ENCODE measurements at regions not wholly inside any gene's neighbourhood (a gene's known extent, or its start where the extent isn't known, plus 50 kb on each side); places are given as distances from the start of the nearest gene placed in this dataset.

GRCh38 chr2:24439971-24440340, 51.1 kb upstream of the NCOA1 start:
- no peak for DNase-seq

GRCh38 chr2:24439280-24439970, 51.6 kb upstream of the NCOA1 start:
- DNase-seq: no peak

DNA sequence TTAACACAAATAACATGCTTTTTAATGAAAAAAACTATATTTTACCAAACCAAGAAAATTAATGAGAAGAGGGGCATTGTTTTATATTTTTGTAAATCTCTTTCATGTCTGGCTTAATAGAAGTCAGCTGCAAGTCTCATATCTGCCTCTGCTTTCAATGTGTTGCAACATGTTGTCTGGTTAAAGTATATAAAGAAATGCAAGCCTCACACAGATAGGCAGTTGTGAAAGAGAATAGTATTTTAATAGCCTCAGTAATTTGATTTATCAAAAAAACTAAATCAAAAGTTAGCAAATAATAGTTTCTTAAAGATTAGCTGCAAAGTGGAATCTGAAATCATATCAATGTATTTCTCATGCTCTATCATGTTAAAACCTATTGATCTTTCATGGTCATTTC, 52.9 kb upstream of the NCOA1 start:
- no peak for DNase-seq

GRCh38 chr2:24435391-24436316, 55.4 kb upstream of the NCOA1 start:
- no peak for DNase-seq

DNA sequence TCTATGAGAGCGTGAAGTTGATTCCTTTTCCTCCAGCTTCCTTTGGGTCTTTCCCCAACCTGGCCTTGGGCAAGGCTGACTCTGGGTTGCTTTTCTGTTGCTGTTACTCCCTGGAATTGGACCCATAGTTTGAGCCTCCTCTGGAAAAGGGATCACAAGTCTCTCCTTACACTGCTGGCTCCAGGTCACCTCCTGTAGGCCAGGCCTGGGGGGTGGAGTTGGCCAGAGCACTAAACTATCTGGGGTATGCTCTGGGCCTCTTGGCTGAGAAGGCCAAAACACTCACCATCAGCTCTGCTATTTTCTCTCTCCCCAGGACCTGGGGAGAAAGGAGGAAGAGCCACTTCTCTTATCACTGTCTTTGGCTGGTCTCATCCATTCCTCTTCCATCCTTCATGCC, 56.5 kb upstream of the NCOA1 start:
- DNase-seq: no peak

- DNase-seq: no peak
These were observed 58.3 kb upstream of the NCOA1 start for GRCh38 chr2:24432735-24433134.

DNA sequence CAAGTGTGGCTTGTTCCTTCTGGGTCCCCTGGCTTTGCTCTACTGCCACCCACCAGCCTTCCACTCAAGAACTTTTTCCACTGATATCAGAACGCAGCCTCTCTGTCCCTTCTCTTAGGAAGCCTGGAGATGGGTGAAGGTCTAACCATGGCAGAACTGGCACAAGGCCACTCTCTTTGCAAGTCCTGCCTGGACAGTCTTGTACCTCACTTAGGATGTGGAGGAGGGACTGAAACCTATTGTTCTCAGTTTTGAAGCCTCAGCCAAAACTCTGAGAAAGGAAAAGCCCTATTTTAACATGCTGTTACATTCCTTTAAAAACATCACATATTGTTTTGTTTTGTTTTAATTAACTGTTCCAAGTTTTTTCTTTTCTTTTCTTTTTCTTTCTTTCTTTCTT, 58.9 kb upstream of the NCOA1 start:
- no peak for DNase-seq

GRCh38 chr2:24429197-24430074, 61.6 kb upstream of the NCOA1 start:
- DNase-seq: no peak

DNA sequence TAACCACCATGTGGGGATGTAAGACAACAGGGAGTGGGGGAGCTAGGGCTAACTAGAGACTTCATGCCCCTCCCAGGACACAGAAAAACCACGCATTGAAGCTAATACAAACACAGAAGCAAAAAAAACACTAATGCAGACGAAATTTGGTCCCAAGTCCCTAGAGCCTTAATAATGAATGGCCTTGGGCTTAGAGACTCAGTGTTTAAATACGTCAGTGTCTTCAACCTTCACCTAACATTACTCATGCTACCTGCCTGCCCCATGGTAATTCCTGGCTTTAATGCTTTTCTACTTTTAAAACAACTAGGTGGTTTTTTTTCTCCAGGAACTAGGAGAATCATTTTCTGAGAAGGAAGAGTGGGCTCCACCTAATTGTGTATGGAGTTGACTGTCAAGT, 64.1 kb upstream of the ITSN2 start:
- DNase-seq: no peak

DNA sequence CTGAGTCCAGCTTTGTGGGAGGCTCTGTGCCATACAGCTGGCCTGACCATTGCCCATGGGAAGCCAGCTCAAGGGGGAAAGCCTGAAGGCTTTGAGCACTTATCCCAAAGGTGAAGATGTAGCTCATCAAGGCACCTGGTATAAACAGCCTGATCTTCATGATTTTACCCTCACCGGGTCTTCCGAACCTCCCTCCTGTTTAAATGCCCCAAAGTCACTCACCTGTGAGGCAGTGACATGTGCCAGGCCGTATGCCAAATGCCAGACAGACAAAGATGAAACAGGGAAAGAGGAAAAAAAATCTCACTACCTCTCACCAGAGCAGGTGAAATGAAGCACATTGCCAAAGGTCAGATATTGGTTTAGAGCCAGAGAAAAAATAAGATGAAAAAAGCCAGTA, 62.8 kb upstream of the ITSN2 start:
- no peak for DNase-seq

DNA sequence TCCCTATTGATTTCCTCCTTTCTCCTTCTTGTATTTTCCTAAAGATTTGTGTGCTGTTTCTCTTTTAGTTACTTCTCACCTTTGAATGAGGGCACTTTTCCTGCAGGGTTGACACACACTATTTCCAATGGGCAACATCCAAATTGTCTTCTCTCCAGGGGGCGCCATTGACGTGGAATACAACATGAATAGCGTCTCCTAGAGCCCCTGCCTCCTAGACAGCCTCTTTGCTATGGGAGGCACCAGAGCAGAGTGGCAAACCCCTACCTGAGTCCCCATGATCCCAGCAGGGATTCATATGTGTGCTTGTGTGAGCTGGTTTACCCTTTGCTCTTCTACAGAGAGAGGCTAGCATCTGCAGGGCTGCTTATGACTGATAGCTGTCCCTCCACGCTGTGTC, 61.3 kb upstream of the ITSN2 start:
- peak; percentile 6 for DNase-seq

DNA sequence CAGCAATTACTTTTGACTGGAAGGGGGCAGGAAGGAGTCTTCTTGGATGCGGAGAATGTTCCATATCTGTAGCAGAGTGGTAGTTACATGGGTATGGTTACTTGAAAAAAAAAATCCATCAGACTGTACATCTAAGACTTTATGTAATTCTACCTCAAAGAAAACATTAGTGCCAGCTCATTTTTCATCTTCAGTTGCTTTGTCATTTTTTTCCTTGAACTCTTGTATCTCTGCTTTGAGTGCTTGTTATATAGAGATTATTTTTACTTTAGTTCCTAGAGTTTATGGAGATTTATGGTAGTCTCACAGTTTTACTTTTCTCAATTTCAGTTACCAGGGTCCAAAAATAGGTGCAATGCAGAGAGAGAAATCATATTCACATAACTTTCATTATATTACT, 60.0 kb upstream of the ITSN2 start:
- no peak for DNase-seq

GRCh38 chr2:24418166-24418841, 58.0 kb upstream of the ITSN2 start:
- no peak for DNase-seq

DNA sequence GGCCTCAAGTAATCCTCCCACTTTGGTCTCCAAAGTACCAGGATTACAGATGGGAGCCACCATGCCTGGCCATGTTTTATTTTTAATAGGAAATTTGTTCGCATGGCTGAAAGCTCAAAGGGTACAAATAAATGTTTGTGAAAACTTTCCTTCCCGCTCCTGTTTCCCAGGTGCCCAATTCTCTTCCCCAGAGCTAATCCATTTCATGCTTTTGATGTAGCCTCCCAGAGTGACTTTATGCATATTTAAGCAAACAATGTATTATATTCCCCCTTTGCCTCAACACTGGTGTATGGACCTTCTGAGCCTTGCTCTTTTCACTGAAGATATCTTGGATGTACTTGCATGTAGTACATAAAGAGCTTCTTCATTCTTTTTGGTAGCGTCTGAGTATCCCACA, 52.5 kb upstream of the ITSN2 start:
- no peak for DNase-seq

- DNase-seq: no peak
These were observed 51.3 kb upstream of the ITSN2 start for GRCh38 chr2:24411488-24412151.

GRCh38 chr2:24410976-24411375, 50.6 kb upstream of the ITSN2 start:
- DNase-seq: no peak

- DNase-seq: peak; percentile 54
These were observed 49.6 kb upstream of the ITSN2 start for GRCh38 chr2:24409700-24410556.

Measured in amniotic stem cell (primary cell).